GM10266 (cell line): ENCODE measurements at regions not wholly inside any gene's neighbourhood (a gene's known extent, or its start where the extent isn't known, plus 50 kb on each side); places are given as distances from the start of the nearest gene placed in this dataset.
A peak's percentile ranks its signal among the peaks of the same experiment; 100 is the strongest.

ENCODE experiments used
- DNase-seq: peaks from one replicate; pipeline ENCODE4 v3.0.0; 2012; ENCODE audit errors: extremely low spot score
- CTCF ChIP-seq: IDR thresholded peaks from 2 replicates; pipeline ENCODE4 v1.5.1; 2012; ENCODE audit warnings: mild to moderate bottlenecking, low read depth; ENCODE audit not compliant: control insufficient read depth, insufficient read depth; ENCODE audit errors: missing control alignments

- TF ChIP-seq CTCF, result no peak
- DNase-seq, result no peak
These were observed 76.5 kb upstream of the MED13L start for GRCh38 chr12:116353958-116354357.

- DNase-seq, result no peak
- TF ChIP-seq CTCF, result no peak
These were observed 77.0 kb upstream of the MED13L start for GRCh38 chr12:116354534-116354933.

- no peak for TF ChIP-seq CTCF
- DNase-seq, result no peak
These were observed 77.7 kb upstream of the MED13L start for GRCh38 chr12:116354950-116355783.

- no peak for TF ChIP-seq CTCF
- DNase-seq, result peak; percentile 19
These were observed 81.0 kb upstream of the MED13L start for GRCh38 chr12:116358536-116358892.

- no peak for TF ChIP-seq CTCF
- peak; percentile 82 for DNase-seq
These were observed 81.6 kb upstream of the MED13L start for GRCh38 chr12:116358893-116359761.

- DNase-seq, result peak; percentile 46
- no peak for TF ChIP-seq CTCF
These were observed 83.3 kb upstream of the MED13L start for GRCh38 chr12:116360579-116361413.
